Osteoblast (primary cell): ENCODE measurements at regions not wholly inside any gene's neighbourhood (a gene's known extent, or its start where the extent isn't known, plus 50 kb on each side); places are given as distances from the start of the nearest gene placed in this dataset.

Experiments used
- DNase-seq: peaks from one replicate; pipeline ENCODE4 v3.0.0; 2011; ENCODE audit warnings: low spot score, mixed read lengths; ENCODE audit not compliant: insufficient read length; ENCODE audit errors: missing footprints
- H2AFZ ChIP-seq: 2 replicates; pipeline ENCODE4 v1.6.0; 2011; ENCODE audit warnings: mild to moderate bottlenecking, low read length
- H3K27ac ChIP-seq: 2 replicates; pipeline ENCODE4 v1.5.1; 2011; ENCODE audit warnings: mild to moderate bottlenecking, low read depth, low read length, moderate library complexity
- H3K27me3 ChIP-seq: 2 replicates; pipeline ENCODE4 v1.6.0; 2012; ENCODE audit warnings: mild to moderate bottlenecking, control low read depth, inconsistent platforms, low read length, moderate library complexity; ENCODE audit not compliant: insufficient read depth
- H3K36me3 ChIP-seq: 2 replicates; pipeline ENCODE4 v1.5.1; 2011; ENCODE audit warnings: mild to moderate bottlenecking, low read length, control low read depth, moderate library complexity; ENCODE audit not compliant: insufficient read depth
- H3K4me1 ChIP-seq: 2 replicates; pipeline ENCODE4 v1.5.1; 2011; ENCODE audit warnings: mild to moderate bottlenecking, low read length, control low read depth, moderate library complexity; ENCODE audit not compliant: insufficient read depth
- H3K4me2 ChIP-seq: 2 replicates; pipeline ENCODE4 v1.6.0; 2011; ENCODE audit warnings: mild to moderate bottlenecking, low read length; ENCODE audit not compliant: insufficient read depth
- H3K4me3 ChIP-seq: fragments of 200-600 bp; sonication (generic); 3 replicates; pipeline ENCODE4 v1.5.1; 2012; ENCODE audit warnings: mild to moderate bottlenecking, low read length, inconsistent platforms; ENCODE audit not compliant: insufficient read depth
- H3K79me2 ChIP-seq: 2 replicates; pipeline ENCODE4 v1.6.0; 2012; ENCODE audit warnings: mild to moderate bottlenecking, low read length, control low read depth, inconsistent platforms; ENCODE audit not compliant: insufficient read depth
- H3K9me3 ChIP-seq: 2 replicates; pipeline ENCODE4 v1.5.1; 2011; ENCODE audit warnings: low read depth, low read length, control low read depth
- H4K20me1 ChIP-seq: 2 replicates; pipeline ENCODE4 v1.6.0; 2012; ENCODE audit warnings: mild to moderate bottlenecking, low read length, control low read depth; ENCODE audit not compliant: insufficient read depth
- CTCF ChIP-seq: IDR thresholded peaks from 2 replicates; pipeline ENCODE4 v1.5.1; 2011; ENCODE audit warnings: mild to moderate bottlenecking, low read depth, low read length, moderate library complexity; ENCODE audit errors: extremely low read depth

- Histone ChIP-seq H3K79me2 (no peaks in the 10 kb centered on the region), H3K27ac (no peak overlapping the region), H3K4me3 (no peak overlapping the region), H3K4me1 (no peaks in the 10 kb centered on the region), H2AFZ (no peak overlapping the region), H3K36me3 (no peaks in the 10 kb centered on the region), H4K20me1 (no peaks in the 10 kb centered on the region), H3K4me2 (no peak overlapping the region), H3K27me3 (no peaks in the 10 kb centered on the region), H3K9me3 (peaks cover 2% of the 10 kb centered on the region)
- no peak for TF ChIP-seq CTCF
- DNase-seq, result no peak
These were observed 208.8 kb downstream of the VRK1 start for GRCh38 chr14:97005934-97006333.

- no peaks in the 10 kb centered on the region for H3K27me3 ChIP-seq
- H2AFZ ChIP-seq, result no peak overlapping the region
- H3K79me2 ChIP-seq, result no peaks in the 10 kb centered on the region
- no peaks in the 10 kb centered on the region for H4K20me1 ChIP-seq
- no peak for DNase-seq
- TF ChIP-seq CTCF, result no peak
- H3K4me1 ChIP-seq, result no peaks in the 10 kb centered on the region
- H3K36me3 ChIP-seq, result no peaks in the 10 kb centered on the region
- H3K9me3 ChIP-seq, result peaks cover 2% of the 10 kb centered on the region
- H3K4me2 ChIP-seq, result no peak overlapping the region
- H3K27ac ChIP-seq, result no peak overlapping the region
- H3K4me3 ChIP-seq, result no peak overlapping the region
These were observed 213.4 kb downstream of the VRK1 start for GRCh38 chr14:97010491-97011160.

GRCh38 chr14:97013878-97014277, 216.7 kb downstream of the VRK1 start:
- Histone ChIP-seq H3K4me2 (no peak overlapping the region), H3K27me3 (no peaks in the 10 kb centered on the region), H4K20me1 (no peaks in the 10 kb centered on the region), H3K36me3 (no peaks in the 10 kb centered on the region), H3K79me2 (no peaks in the 10 kb centered on the region), H2AFZ (no peak overlapping the region), H3K9me3 (peaks cover 2% of the 10 kb centered on the region), H3K4me1 (no peaks in the 10 kb centered on the region), H3K27ac (no peak overlapping the region), H3K4me3 (no peak overlapping the region)
- no peak for DNase-seq
- TF ChIP-seq CTCF, result no peak

GRCh38 chr14:97021001-97021400, 223.8 kb downstream of the VRK1 start:
- Histone ChIP-seq H3K27me3 (no peaks in the 10 kb centered on the region), H3K9me3 (no peaks in the 10 kb centered on the region), H3K79me2 (no peaks in the 10 kb centered on the region), H3K4me3 (no peak overlapping the region), H4K20me1 (no peaks in the 10 kb centered on the region), H3K4me2 (no peak overlapping the region), H3K4me1 (no peaks in the 10 kb centered on the region), H3K27ac (no peak overlapping the region), H2AFZ (no peak overlapping the region), H3K36me3 (no peaks in the 10 kb centered on the region)
- DNase-seq, result no peak
- no peak for TF ChIP-seq CTCF
